WTC11 (cell line): ENCODE measurements at regions not wholly inside any gene's neighbourhood (a gene's known extent, or its start where the extent isn't known, plus 50 kb on each side); places are given as distances from the start of the nearest gene placed in this dataset.

Experiments
- ATAC-seq: fragments of 200-7000 bp; cut with Tn5 transposase; 2 replicates; pipeline ENCODE4 v1.10.0; 2021; ENCODE audit warnings: mild to moderate bottlenecking, moderate library complexity
- CTCF ChIA-PET: fragments of 300-600 bp; sonication (Branson Sonifier 250); formaldehyde crosslinking; loops from one replicate; lab custom pipeline; 2021; ENCODE audit warnings: antibody characterized with exemption; lab: Charles Lee
- POLR2A ChIA-PET: fragments of 350-600 bp; sonication (Branson Sonifier 250); formaldehyde crosslinking; loops from one replicate; lab custom pipeline; 2021; ENCODE audit warnings: antibody characterized with exemption; lab: Charles Lee
- DNase-seq: peaks from one replicate; pipeline ENCODE4 v3.0.0; 2021; ENCODE audit warnings: low spot score
- H3K27ac Mint-ChIP-seq: 2 replicates; pipeline ENCODE4 v1.8.0; 2021; ENCODE audit warnings: mixed read lengths
- H3K27me3 Mint-ChIP-seq: 2 replicates; pipeline ENCODE4 v1.8.0; 2021; ENCODE audit warnings: low read depth, mild to moderate bottlenecking, moderate library complexity, mixed read lengths
- H3K36me3 Mint-ChIP-seq: 2 replicates; pipeline ENCODE4 v1.8.0; 2021; ENCODE audit warnings: mixed read lengths
- H3K4me1 Mint-ChIP-seq: 2 replicates; pipeline ENCODE4 v1.8.0; 2022; ENCODE audit warnings: mixed read lengths
- H3K4me3 Mint-ChIP-seq: 2 replicates; pipeline ENCODE4 v1.8.0; 2021; ENCODE audit warnings: mild to moderate bottlenecking, moderate library complexity, mixed read lengths
- H3K9me3 Mint-ChIP-seq: 2 replicates; pipeline ENCODE4 v1.8.0; 2021; ENCODE audit warnings: mixed read lengths
- EMX1 ChIP-seq: fragments of 250-450 bp; sonication (Bioruptor Pico); IDR thresholded peaks from 2 replicates; pipeline ENCODE4 v1.8.0; 2021; ENCODE audit warnings: mild to moderate bottlenecking
- GRHL2 ChIP-seq: fragments of 250-450 bp; sonication (Bioruptor Pico); IDR thresholded peaks from 2 replicates; pipeline ENCODE4 v1.8.0; 2022; ENCODE audit warnings: mild to moderate bottlenecking, moderate library complexity; ENCODE audit not compliant: insufficient replicate concordance, severe bottlenecking
- GTF2I ChIP-seq: fragments of 250-450 bp; sonication (Bioruptor Pico); conservative IDR thresholded peaks from 2 replicates; pipeline ENCODE4 v1.4.0; 2021; ENCODE audit warnings: mild to moderate bottlenecking
- NR1H2 ChIP-seq: sonication (generic); formaldehyde crosslinking; IDR thresholded peaks from 2 replicates; pipeline ENCODE4 v1.9.0; 2021; ENCODE audit warnings: mild to moderate bottlenecking, moderate library complexity, missing genetic modification reagents
- NR3C1 ChIP-seq: sonication (generic); formaldehyde crosslinking; conservative IDR thresholded peaks from 2 replicates; pipeline ENCODE4 v1.8.1; 2023; ENCODE audit warnings: low read depth, mild to moderate bottlenecking, missing genetic modification reagents
- PRRX2 ChIP-seq: fragments of 250-450 bp; sonication (Bioruptor Pico); IDR thresholded peaks from 2 replicates; pipeline ENCODE4 v1.8.0; 2021; ENCODE audit warnings: mild to moderate bottlenecking
- RELA ChIP-seq: sonication (generic); formaldehyde crosslinking; IDR thresholded peaks from 2 replicates; pipeline ENCODE4 v1.8.1; 2022; ENCODE audit warnings: missing genetic modification reagents, mild to moderate bottlenecking, borderline replicate concordance
- RORB ChIP-seq: fragments of 250-450 bp; sonication (Bioruptor Pico); IDR thresholded peaks from 2 replicates; pipeline ENCODE4 v1.9.0; 2021; ENCODE audit warnings: mild to moderate bottlenecking
- SOX15 ChIP-seq: fragments of 250-450 bp; sonication (Bioruptor Pico); IDR thresholded peaks from 2 replicates; pipeline ENCODE4 v1.9.0; 2021; ENCODE audit warnings: mild to moderate bottlenecking
- SP1 ChIP-seq: sonication (generic); formaldehyde crosslinking; conservative IDR thresholded peaks from 2 replicates; pipeline ENCODE4 v1.8.1; 2022; ENCODE audit warnings: missing genetic modification reagents
- TP53 ChIP-seq: sonication (generic); formaldehyde crosslinking; IDR thresholded peaks from 2 replicates; pipeline ENCODE4 v1.8.1; 2023; ENCODE audit warnings: mild to moderate bottlenecking, missing genetic modification reagents
- TF ChIP-seq, protein P1 (sequence below): sonication (generic); formaldehyde crosslinking; conservative IDR thresholded peaks from 2 replicates; pipeline ENCODE4 v1.8.1; 2023; ENCODE audit warnings: mild to moderate bottlenecking, low read depth, missing genetic modification reagents, moderate library complexity
- TF ChIP-seq, protein P2 (sequence below): fragments of 250-450 bp; sonication (Bioruptor Pico); conservative IDR thresholded peaks from 2 replicates; pipeline ENCODE4 v1.9.0; 2021; ENCODE audit warnings: mild to moderate bottlenecking
- TF ChIP-seq, protein P3 (sequence below): sonication (generic); formaldehyde crosslinking; IDR thresholded peaks from 2 replicates; pipeline ENCODE4 v1.8.1; 2022; ENCODE audit warnings: mild to moderate bottlenecking, missing genetic modification reagents, moderate library complexity, borderline replicate concordance
- TF ChIP-seq, protein P4 (sequence below): sonication (generic); formaldehyde crosslinking; IDR thresholded peaks from 2 replicates; pipeline ENCODE4 v1.8.0; 2022; ENCODE audit warnings: mild to moderate bottlenecking, missing genetic modification reagents
- TF ChIP-seq, protein P5 (sequence below): sonication (generic); formaldehyde crosslinking; IDR thresholded peaks from 2 replicates; pipeline ENCODE4 v1.8.1; 2023; ENCODE audit warnings: mild to moderate bottlenecking, missing genetic modification reagents, borderline replicate concordance
- TF ChIP-seq, protein P6 (sequence below): fragments of 250-450 bp; sonication (Bioruptor Pico); IDR thresholded peaks from 2 replicates; pipeline ENCODE4 v1.8.0; 2021; ENCODE audit warnings: mild to moderate bottlenecking
- TF ChIP-seq, protein P7 (sequence below): fragments of 250-450 bp; sonication (Bioruptor Pico); IDR thresholded peaks from 2 replicates; pipeline ENCODE4 v1.9.0; 2021; ENCODE audit warnings: moderate library complexity, mild to moderate bottlenecking, inconsistent platforms, borderline replicate concordance
- TF ChIP-seq, protein P8 (sequence below): sonication (generic); formaldehyde crosslinking; IDR thresholded peaks from 2 replicates; pipeline ENCODE4 v1.8.1; 2023; ENCODE audit warnings: mild to moderate bottlenecking, missing genetic modification reagents

DNA sequence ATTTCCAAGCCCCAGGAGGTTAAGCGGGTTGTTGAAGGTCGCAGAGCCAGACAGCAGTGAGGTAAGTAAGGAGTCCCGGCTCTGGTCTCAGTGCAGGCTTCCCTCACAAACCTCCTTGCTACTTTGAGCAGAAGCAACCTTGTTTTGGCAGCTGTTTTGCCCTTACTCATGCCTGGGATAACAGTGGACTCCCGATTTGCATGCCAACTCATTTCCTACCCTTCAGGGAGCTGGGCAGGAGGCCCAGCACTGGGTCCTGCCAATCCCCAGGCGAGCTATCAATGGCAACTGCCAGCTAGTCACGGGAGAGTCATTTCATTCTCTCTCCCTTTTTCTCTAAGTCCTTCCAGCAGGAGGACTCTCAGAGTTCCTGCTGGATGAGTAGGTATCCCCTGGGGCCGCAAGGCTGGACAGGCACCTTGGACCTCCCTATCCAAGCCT lies 72.0 kb upstream of the KSR1 start:
- Mint-ChIP-seq H3K36me3 (no peaks in the 10 kb centered on the region), H3K27ac (no peak overlapping the region), H3K4me1 (no peaks in the 10 kb centered on the region), H3K27me3 (no peaks in the 10 kb centered on the region)
- ChIA-PET CTCF (interaction anchor here (0.9 to 1.2 kb wide), 3 partner anchors 72 to 226 kb away, joined by 3 to 4 read pairs (median 4); partner anchors contain the start of gene KSR1), POLR2A (interaction anchor here (0.6 kb wide), 1 partner anchor 44 kb away, joined by 3 read pairs; no protein-coding TSS in a partner anchor)
- TF ChIP-seq, protein P1, sequence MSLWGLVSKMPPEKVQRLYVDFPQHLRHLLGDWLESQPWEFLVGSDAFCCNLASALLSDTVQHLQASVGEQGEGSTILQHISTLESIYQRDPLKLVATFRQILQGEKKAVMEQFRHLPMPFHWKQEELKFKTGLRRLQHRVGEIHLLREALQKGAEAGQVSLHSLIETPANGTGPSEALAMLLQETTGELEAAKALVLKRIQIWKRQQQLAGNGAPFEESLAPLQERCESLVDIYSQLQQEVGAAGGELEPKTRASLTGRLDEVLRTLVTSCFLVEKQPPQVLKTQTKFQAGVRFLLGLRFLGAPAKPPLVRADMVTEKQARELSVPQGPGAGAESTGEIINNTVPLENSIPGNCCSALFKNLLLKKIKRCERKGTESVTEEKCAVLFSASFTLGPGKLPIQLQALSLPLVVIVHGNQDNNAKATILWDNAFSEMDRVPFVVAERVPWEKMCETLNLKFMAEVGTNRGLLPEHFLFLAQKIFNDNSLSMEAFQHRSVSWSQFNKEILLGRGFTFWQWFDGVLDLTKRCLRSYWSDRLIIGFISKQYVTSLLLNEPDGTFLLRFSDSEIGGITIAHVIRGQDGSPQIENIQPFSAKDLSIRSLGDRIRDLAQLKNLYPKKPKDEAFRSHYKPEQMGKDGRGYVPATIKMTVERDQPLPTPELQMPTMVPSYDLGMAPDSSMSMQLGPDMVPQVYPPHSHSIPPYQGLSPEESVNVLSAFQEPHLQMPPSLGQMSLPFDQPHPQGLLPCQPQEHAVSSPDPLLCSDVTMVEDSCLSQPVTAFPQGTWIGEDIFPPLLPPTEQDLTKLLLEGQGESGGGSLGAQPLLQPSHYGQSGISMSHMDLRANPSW: no peak
- TF ChIP-seq NR1H2 (no peak), SOX15 (CRISPR knock-in tag) (no peak), EMX1 (no peak), RELA (CRISPR knock-in tag) (no peak), SP1 (CRISPR knock-in tag) (no peak), TP53 (CRISPR knock-in tag) (no peak), GTF2I (no peak), GRHL2 (CRISPR knock-in tag) (no peak), PRRX2 (CRISPR knock-in tag) (no peak), RORB (CRISPR knock-in tag) (no peak), NR3C1 (CRISPR knock-in tag) (no peak)
- TF ChIP-seq, protein P2, sequence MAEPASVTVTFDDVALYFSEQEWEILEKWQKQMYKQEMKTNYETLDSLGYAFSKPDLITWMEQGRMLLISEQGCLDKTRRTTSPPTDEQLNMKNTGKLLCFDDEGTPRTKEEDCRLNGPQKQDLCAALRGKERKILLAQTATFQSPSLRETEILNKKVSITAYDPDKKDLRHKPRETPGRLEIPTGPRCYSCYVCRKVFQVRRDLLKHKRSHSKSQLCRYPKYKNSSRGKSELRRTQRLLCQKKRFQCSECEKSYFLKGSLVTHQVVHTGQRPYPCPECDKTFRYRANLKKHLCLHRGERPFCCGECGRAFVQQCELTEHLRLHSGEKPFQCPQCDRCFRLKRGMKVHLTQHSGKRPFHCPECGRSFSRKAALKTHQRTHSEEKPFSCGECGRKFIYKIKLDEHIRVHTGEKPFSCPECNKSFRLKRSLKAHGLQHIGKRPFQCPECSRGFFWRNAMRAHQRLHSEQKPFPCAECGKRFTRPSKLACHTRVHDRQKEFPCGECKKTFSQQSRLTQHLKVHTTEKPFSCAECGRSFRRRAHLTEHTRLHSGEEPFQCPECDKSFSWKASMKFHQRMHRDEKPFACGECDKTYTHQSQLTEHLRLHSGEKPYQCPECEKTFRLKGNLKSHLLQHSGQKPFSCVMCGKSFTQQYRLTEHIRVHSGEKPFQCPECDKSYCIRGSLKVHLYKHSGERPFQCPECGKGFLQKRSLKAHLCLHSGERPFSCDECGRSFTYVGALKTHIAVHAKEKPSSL: no peak
- TF ChIP-seq, protein P3, sequence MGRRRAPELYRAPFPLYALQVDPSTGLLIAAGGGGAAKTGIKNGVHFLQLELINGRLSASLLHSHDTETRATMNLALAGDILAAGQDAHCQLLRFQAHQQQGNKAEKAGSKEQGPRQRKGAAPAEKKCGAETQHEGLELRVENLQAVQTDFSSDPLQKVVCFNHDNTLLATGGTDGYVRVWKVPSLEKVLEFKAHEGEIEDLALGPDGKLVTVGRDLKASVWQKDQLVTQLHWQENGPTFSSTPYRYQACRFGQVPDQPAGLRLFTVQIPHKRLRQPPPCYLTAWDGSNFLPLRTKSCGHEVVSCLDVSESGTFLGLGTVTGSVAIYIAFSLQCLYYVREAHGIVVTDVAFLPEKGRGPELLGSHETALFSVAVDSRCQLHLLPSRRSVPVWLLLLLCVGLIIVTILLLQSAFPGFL (CRISPR knock-in tag): no peak
- TF ChIP-seq, protein P4, sequence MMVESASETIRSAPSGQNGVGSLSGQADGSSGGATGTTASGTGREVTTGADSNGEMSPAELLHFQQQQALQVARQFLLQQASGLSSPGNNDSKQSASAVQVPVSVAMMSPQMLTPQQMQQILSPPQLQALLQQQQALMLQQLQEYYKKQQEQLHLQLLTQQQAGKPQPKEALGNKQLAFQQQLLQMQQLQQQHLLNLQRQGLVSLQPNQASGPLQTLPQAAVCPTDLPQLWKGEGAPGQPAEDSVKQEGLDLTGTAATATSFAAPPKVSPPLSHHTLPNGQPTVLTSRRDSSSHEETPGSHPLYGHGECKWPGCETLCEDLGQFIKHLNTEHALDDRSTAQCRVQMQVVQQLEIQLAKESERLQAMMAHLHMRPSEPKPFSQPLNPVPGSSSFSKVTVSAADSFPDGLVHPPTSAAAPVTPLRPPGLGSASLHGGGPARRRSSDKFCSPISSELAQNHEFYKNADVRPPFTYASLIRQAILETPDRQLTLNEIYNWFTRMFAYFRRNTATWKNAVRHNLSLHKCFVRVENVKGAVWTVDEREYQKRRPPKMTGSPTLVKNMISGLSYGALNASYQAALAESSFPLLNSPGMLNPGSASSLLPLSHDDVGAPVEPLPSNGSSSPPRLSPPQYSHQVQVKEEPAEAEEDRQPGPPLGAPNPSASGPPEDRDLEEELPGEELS (CRISPR knock-in tag): no peak
- TF ChIP-seq, protein P5, sequence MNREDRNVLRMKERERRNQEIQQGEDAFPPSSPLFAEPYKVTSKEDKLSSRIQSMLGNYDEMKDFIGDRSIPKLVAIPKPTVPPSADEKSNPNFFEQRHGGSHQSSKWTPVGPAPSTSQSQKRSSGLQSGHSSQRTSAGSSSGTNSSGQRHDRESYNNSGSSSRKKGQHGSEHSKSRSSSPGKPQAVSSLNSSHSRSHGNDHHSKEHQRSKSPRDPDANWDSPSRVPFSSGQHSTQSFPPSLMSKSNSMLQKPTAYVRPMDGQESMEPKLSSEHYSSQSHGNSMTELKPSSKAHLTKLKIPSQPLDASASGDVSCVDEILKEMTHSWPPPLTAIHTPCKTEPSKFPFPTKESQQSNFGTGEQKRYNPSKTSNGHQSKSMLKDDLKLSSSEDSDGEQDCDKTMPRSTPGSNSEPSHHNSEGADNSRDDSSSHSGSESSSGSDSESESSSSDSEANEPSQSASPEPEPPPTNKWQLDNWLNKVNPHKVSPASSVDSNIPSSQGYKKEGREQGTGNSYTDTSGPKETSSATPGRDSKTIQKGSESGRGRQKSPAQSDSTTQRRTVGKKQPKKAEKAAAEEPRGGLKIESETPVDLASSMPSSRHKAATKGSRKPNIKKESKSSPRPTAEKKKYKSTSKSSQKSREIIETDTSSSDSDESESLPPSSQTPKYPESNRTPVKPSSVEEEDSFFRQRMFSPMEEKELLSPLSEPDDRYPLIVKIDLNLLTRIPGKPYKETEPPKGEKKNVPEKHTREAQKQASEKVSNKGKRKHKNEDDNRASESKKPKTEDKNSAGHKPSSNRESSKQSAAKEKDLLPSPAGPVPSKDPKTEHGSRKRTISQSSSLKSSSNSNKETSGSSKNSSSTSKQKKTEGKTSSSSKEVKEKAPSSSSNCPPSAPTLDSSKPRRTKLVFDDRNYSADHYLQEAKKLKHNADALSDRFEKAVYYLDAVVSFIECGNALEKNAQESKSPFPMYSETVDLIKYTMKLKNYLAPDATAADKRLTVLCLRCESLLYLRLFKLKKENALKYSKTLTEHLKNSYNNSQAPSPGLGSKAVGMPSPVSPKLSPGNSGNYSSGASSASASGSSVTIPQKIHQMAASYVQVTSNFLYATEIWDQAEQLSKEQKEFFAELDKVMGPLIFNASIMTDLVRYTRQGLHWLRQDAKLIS: no peak
- TF ChIP-seq, protein P6, sequence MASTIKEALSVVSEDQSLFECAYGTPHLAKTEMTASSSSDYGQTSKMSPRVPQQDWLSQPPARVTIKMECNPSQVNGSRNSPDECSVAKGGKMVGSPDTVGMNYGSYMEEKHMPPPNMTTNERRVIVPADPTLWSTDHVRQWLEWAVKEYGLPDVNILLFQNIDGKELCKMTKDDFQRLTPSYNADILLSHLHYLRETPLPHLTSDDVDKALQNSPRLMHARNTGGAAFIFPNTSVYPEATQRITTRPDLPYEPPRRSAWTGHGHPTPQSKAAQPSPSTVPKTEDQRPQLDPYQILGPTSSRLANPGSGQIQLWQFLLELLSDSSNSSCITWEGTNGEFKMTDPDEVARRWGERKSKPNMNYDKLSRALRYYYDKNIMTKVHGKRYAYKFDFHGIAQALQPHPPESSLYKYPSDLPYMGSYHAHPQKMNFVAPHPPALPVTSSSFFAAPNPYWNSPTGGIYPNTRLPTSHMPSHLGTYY: no peak
- TF ChIP-seq, protein P7, sequence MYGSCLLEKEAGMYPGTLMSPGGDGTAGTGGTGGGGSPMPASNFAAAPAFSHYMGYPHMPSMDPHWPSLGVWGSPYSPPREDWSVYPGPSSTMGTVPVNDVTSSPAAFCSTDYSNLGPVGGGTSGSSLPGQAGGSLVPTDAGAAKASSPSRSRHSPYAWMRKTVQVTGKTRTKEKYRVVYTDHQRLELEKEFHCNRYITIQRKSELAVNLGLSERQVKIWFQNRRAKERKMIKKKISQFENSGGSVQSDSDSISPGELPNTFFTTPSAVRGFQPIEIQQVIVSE (CRISPR knock-in tag): no peak
- TF ChIP-seq, protein P8, sequence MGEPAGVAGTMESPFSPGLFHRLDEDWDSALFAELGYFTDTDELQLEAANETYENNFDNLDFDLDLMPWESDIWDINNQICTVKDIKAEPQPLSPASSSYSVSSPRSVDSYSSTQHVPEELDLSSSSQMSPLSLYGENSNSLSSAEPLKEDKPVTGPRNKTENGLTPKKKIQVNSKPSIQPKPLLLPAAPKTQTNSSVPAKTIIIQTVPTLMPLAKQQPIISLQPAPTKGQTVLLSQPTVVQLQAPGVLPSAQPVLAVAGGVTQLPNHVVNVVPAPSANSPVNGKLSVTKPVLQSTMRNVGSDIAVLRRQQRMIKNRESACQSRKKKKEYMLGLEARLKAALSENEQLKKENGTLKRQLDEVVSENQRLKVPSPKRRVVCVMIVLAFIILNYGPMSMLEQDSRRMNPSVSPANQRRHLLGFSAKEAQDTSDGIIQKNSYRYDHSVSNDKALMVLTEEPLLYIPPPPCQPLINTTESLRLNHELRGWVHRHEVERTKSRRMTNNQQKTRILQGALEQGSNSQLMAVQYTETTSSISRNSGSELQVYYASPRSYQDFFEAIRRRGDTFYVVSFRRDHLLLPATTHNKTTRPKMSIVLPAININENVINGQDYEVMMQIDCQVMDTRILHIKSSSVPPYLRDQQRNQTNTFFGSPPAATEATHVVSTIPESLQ (CRISPR knock-in tag): no peak
- TF ChIP-seq, all 79 proteins: peak for 0
- no peak for ATAC-seq
- no peak for DNase-seq
- Mint-ChIP-seq H3K9me3 (0 out of 2 replicates have a peak, but pooled peaks cover 4% of the 10 kb centered on the region), H3K4me3 (no peak overlapping the region)
